IPS-20b (cell line): ENCODE measurements at regions not wholly inside any gene's neighbourhood (a gene's known extent, or its start where the extent isn't known, plus 50 kb on each side); places are given as distances from the start of the nearest gene placed in this dataset.

ENCODE experiments used
- H3K27ac ChIP-seq: one replicate; pipeline ENCODE4 v1.5.1; 2013; ENCODE audit warnings: low read length
- H3K27me3 ChIP-seq: 2 replicates; pipeline ENCODE4 v1.6.1; 2013; ENCODE audit warnings: mild to moderate bottlenecking, low read length, inconsistent platforms; ENCODE audit not compliant: insufficient read depth
- H3K36me3 ChIP-seq: 2 replicates; pipeline ENCODE4 v1.6.1; 2013; ENCODE audit warnings: low read depth, mild to moderate bottlenecking, inconsistent platforms, low read length, moderate library complexity; ENCODE audit not compliant: insufficient read depth
- H3K4me1 ChIP-seq: 2 replicates; pipeline ENCODE4 v1.6.1; 2013; ENCODE audit warnings: mild to moderate bottlenecking, control low read depth, inconsistent platforms, low read length, moderate library complexity; ENCODE audit not compliant: insufficient read depth
- H3K4me3 ChIP-seq: 2 replicates; pipeline ENCODE4 v1.5.1; 2013; ENCODE audit warnings: mild to moderate bottlenecking, low read length, inconsistent platforms
- H3K9ac ChIP-seq: 2 replicates; pipeline ENCODE4 v1.6.1; 2013; ENCODE audit warnings: low read depth, mild to moderate bottlenecking, inconsistent platforms, low read length, moderate library complexity
- H3K9me3 ChIP-seq: 2 replicates; pipeline ENCODE4 v1.6.1; 2013; ENCODE audit warnings: mild to moderate bottlenecking, low read depth, low read length, inconsistent platforms; ENCODE audit not compliant: insufficient read depth

DNA sequence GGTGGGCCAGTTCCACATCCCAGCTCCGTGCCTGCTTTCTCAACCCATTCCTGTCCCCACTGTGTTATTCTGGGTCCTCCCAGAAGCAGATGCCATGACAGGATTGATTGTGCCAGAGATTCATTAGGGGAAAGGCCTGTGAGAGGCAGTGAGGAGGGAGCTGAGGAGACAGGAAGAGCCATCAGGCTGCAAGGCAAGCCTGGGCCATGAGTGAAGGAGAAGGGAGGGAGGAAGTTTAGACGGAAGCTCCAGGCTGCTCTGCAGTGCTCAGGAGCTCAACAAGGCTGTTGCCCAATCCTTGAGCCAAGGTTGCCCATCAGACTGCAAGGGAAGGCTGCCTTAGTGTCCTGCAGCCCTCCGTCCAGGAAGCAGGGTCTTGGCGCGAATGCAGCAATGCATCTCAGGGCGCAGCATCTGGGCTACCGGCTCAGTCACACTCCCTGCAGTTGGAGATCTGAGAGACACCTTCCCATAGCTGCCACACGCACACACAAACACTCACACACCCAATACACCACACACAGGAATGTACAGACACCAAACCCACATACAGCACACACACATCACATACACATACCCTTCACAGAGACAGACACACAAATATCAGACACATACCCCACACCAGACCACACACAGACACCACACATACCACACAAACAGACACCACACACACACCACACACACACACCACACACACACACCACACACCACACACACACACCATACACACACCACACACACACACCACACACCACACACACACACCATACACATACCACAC is 139.5 kb upstream of the NDUFV2 start:
- H3K27ac ChIP-seq: no peak overlapping the region
- H3K4me3 ChIP-seq: no peak overlapping the region
- no peak overlapping the region for H3K9ac ChIP-seq
- H3K36me3 ChIP-seq: no peaks in the 10 kb centered on the region
- H3K9me3 ChIP-seq: no peaks in the 10 kb centered on the region
- peaks cover 13% of the 10 kb centered on the region for H3K4me1 ChIP-seq
- no peaks in the 10 kb centered on the region for H3K27me3 ChIP-seq

DNA sequence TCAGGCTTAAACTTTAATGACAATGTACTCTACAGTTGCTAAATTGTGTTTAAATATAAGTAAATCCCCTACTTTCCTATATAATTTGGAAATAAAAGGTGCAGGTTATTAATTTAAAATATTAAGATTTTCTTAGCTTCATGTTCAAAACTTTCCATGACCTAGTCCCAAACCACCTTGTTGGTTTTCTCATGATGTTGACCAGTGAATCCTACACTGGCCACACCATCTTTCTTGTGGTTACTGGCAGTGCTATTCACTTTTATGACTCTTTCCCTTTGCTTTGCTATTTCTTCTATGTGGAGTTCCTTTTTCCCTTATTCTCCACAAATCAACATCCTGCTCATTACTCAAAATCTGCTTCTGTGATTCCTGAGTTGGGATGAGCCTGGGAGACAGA is 138.6 kb upstream of the NDUFV2 start:
- no peak overlapping the region for H3K4me3 ChIP-seq
- H3K9ac ChIP-seq: no peak overlapping the region
- H3K4me1 ChIP-seq: peaks cover 10% of the 10 kb centered on the region
- H3K9me3 ChIP-seq: no peaks in the 10 kb centered on the region
- H3K27me3 ChIP-seq: no peaks in the 10 kb centered on the region
- no peaks in the 10 kb centered on the region for H3K36me3 ChIP-seq
- no peak overlapping the region for H3K27ac ChIP-seq

DNA sequence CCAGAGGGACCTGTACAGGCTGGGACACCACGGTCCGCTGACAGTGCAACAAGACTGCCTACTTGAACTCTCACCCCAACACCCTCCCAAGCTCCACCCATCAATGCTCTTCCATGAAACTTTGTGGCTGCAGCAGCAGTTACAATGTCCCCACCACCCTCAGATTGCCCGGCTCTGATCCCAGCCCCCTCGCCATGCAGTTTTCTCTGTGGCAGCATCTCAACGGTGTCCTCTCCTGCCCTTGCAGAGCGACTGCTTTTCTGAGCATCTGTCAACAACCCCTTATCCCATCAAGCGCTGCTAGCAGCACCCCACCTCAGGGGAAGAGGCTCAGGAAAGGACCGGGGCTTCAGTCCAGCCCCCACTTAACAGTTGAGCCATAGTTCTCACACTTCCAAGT is 137.1 kb upstream of the NDUFV2 start:
- H3K4me3 ChIP-seq: no peak overlapping the region
- H3K4me1 ChIP-seq: peaks cover 4% of the 10 kb centered on the region; the same call in 1 of the 2 replicates
- no peak overlapping the region for H3K9ac ChIP-seq
- no peaks in the 10 kb centered on the region for H3K9me3 ChIP-seq
- no peak overlapping the region for H3K27ac ChIP-seq
- no peaks in the 10 kb centered on the region for H3K27me3 ChIP-seq
- no peaks in the 10 kb centered on the region for H3K36me3 ChIP-seq

DNA sequence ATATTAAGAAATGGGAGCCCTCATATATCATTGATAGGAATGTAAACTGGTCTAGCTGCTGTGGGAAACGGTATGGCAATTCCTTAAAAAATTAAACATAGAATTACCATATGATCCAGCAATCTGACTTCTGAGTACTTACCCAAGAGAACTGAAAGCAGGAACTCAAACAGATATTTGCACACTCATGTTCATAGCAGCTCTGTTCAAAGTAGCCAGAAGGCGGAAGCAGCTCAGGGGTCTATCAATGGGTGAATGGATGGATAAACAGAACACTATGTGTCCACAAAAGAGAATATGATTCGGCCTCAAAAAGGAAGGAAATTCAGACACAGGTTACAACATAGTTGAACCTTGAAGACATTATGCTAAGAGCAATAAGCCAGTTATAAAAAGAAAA is 135.7 kb upstream of the NDUFV2 start:
- Histone ChIP-seq H3K4me1 (peaks cover 6% of the 10 kb centered on the region; the same call in 1 of the 2 replicates), H3K27me3 (no peaks in the 10 kb centered on the region), H3K9ac (no peak overlapping the region), H3K4me3 (no peak overlapping the region), H3K36me3 (no peaks in the 10 kb centered on the region), H3K9me3 (no peaks in the 10 kb centered on the region), H3K27ac (no peak overlapping the region)

DNA sequence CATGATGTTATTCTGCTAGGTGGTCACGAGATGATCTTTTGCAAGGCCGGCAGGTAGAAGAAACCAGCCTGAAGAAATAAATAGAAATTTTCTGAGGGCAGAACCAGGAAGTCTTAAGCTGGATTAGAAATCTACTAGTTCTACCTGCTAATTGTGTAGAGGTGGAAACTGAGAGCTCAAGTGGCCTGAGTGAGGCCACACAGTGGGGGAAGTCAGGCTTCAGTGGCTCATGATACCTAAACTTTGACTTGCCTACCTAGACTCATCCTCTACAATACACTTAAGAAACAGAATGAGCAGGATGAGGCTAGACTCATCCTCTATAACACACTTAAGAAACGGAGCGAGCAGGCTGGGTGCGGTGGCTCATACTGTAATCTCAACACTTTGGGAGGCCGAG is 134.9 kb upstream of the NDUFV2 start:
- no peaks in the 10 kb centered on the region for H3K27me3 ChIP-seq
- no peaks in the 10 kb centered on the region for H3K36me3 ChIP-seq
- H3K27ac ChIP-seq: no peak overlapping the region
- no peaks in the 10 kb centered on the region for H3K9me3 ChIP-seq
- H3K4me1 ChIP-seq: peaks cover 6% of the 10 kb centered on the region; the same call in 1 of the 2 replicates
- no peak overlapping the region for H3K9ac ChIP-seq
- no peak overlapping the region for H3K4me3 ChIP-seq

DNA sequence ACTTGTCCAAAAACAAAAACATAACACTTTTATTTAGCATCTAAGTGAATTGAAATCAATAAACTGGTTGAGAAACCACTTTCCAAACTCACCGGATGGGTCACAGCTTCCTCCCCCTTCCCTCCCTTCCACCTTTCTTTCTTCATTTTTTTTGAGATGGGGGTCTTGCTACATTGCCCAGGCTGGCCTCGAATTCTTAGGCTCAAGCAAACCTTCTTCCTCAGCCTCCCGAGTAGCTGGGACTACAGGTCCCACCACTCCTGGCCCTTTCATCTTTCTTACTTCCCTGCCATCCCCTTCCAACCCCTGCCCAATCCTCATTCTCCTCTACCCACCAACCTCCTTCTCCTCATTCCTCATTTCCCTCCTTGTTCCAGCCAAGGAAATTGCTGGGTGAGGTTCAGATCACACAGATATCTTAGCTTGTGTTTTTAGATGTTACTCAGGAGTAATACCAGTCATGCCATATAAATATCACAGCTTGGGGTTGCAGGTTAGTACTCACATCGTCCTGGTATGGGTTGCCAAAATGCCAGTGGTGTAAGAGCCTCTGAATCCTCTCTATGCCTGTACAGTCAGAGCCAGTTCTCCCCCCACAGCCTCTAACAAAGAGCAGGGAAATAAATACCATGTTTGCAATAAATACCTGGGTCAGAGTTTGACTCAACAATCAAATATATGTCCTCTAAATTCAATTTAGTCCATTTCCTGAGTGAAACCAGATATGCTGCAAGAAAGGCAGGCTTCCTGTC is 132.7 kb upstream of the NDUFV2 start:
- Histone ChIP-seq H3K4me3 (no peak overlapping the region), H3K27me3 (no peaks in the 10 kb centered on the region), H3K4me1 (peaks cover 6% of the 10 kb centered on the region; the same call in 1 of the 2 replicates), H3K36me3 (no peaks in the 10 kb centered on the region), H3K27ac (no peak overlapping the region), H3K9ac (no peak overlapping the region), H3K9me3 (no peaks in the 10 kb centered on the region)

GRCh38 chr18:8970843-8971242 is 131.7 kb upstream of the NDUFV2 start:
- H3K9ac ChIP-seq: no peak overlapping the region
- peaks cover 6% of the 10 kb centered on the region; the same call in 1 of the 2 replicates for H3K4me1 ChIP-seq
- H3K27me3 ChIP-seq: no peaks in the 10 kb centered on the region
- no peak overlapping the region for H3K4me3 ChIP-seq
- H3K36me3 ChIP-seq: no peaks in the 10 kb centered on the region
- no peak overlapping the region for H3K27ac ChIP-seq
- no peaks in the 10 kb centered on the region for H3K9me3 ChIP-seq

DNA sequence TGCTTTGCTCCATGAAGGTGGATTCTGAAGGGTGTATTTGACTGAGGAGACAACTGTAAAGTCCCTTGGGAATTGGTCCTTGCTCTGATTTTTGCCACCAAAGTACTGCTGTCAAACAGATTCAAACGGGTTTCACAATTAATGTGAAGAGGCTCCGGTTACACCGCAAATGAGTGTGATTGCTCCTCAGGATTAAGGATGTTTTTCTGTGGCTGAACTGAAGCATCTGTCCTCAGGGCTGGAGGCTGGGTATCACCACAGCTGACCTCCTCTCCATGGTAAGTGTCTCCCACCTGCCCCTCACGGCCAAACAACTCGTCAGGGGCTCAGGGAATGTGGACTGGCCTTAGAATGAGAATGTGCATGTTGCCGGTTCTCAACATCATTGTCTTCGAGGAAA is 130.4 kb upstream of the NDUFV2 start:
- H3K9ac ChIP-seq: no peak overlapping the region
- peaks cover 13% of the 10 kb centered on the region; the same call in 1 of the 2 replicates for H3K4me1 ChIP-seq
- no peak overlapping the region for H3K27ac ChIP-seq
- H3K4me3 ChIP-seq: no peak overlapping the region
- no peaks in the 10 kb centered on the region for H3K9me3 ChIP-seq
- H3K36me3 ChIP-seq: no peaks in the 10 kb centered on the region
- H3K27me3 ChIP-seq: no peaks in the 10 kb centered on the region

DNA sequence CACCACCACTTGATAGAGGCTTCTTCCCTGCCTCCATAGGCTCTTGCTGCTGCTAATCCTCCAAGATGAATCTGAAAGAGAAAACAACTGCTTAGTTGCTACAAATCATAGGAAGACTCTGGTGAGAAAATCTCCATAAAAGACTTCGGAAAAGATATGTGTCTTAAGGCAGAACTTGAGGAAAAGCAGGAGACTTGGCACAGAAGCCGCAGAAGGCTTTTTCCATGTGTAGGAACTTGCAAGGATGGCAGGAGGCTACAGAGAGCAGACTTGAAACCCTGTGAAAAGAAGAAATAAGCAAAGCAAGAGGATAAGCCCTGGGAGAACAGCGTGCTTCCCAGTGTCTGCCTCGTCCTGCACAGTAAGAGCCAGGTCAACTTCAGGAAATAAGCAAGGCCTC is 128.2 kb upstream of the NDUFV2 start:
- H3K36me3 ChIP-seq: no peaks in the 10 kb centered on the region
- no peaks in the 10 kb centered on the region for H3K27me3 ChIP-seq
- no peak overlapping the region for H3K9ac ChIP-seq
- H3K4me3 ChIP-seq: no peak overlapping the region
- peaks cover 13% of the 10 kb centered on the region; the same call in 1 of the 2 replicates for H3K4me1 ChIP-seq
- H3K9me3 ChIP-seq: no peaks in the 10 kb centered on the region
- H3K27ac ChIP-seq: no peak overlapping the region

GRCh38 chr18:8974696-8975095 is 127.8 kb upstream of the NDUFV2 start:
- no peaks in the 10 kb centered on the region for H3K27me3 ChIP-seq
- H3K4me1 ChIP-seq: peaks cover 13% of the 10 kb centered on the region; the same call in 1 of the 2 replicates
- no peaks in the 10 kb centered on the region for H3K9me3 ChIP-seq
- no peaks in the 10 kb centered on the region for H3K36me3 ChIP-seq
- H3K27ac ChIP-seq: no peak overlapping the region
- no peak overlapping the region for H3K4me3 ChIP-seq
- no peak overlapping the region for H3K9ac ChIP-seq

GRCh38 chr18:8975624-8976023 is 126.9 kb upstream of the NDUFV2 start:
- no peak overlapping the region for H3K4me3 ChIP-seq
- H3K9me3 ChIP-seq: no peaks in the 10 kb centered on the region
- H3K27ac ChIP-seq: no peak overlapping the region
- H3K4me1 ChIP-seq: peaks cover 11% of the 10 kb centered on the region; the same call in 1 of the 2 replicates
- no peaks in the 10 kb centered on the region for H3K36me3 ChIP-seq
- no peak overlapping the region for H3K9ac ChIP-seq
- H3K27me3 ChIP-seq: no peaks in the 10 kb centered on the region

DNA sequence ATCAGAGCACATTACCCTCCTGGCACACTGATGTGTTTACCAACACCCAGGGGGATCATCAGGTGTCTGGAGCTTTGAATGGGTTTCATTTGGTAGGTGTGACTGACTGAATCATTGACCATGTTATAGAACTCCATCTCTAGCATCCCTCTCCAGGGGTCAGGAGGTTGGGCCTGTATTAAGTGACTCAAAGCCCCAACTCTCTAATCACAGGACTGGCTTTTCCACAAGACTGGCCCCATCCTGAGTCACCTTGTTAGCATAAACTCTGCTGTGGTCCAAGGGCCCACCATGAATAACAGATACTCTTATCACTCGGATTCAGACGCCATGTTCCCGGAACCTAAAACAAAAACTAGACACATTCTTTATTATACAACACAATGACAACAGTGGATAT is 125.9 kb upstream of the NDUFV2 start:
- Histone ChIP-seq H3K36me3 (no peaks in the 10 kb centered on the region), H3K9me3 (no peaks in the 10 kb centered on the region), H3K4me3 (no peak overlapping the region), H3K27ac (no peak overlapping the region), H3K9ac (no peak overlapping the region), H3K27me3 (no peaks in the 10 kb centered on the region), H3K4me1 (peaks cover 17% of the 10 kb centered on the region; the same call in 1 of the 2 replicates)
